ACC112 (cell line): ENCODE measurements at regions not wholly inside any gene's neighbourhood (a gene's known extent, or its start where the extent isn't known, plus 50 kb on each side); places are given as distances from the start of the nearest gene placed in this dataset.

Experiments used
- H2AFZ ChIP-seq: fragments of 200-600 bp; sonication (generic); one replicate; pipeline ENCODE4 v1.6.0; 2017; ENCODE audit warnings: antibody characterized with exemption, low read length; ENCODE audit not compliant: unreplicated experiment
- H3K27ac ChIP-seq: fragments of 200-600 bp; sonication (generic); 2 replicates; pipeline ENCODE4 v1.5.1; 2014; ENCODE audit warnings: low read depth, mild to moderate bottlenecking, antibody characterized with exemption, low read length, moderate library complexity
- H3K27me3 ChIP-seq: fragments of 200-600 bp; sonication (generic); 2 replicates; pipeline ENCODE4 v1.6.1; 2014; ENCODE audit warnings: mild to moderate bottlenecking, antibody characterized with exemption, low read length, moderate library complexity, mixed read lengths; ENCODE audit not compliant: insufficient read depth
- H3K36me3 ChIP-seq: fragments of 200-600 bp; sonication (generic); 2 replicates; pipeline ENCODE4 v1.6.1; 2016; ENCODE audit warnings: mild to moderate bottlenecking, antibody characterized with exemption, low read length, moderate library complexity, mixed read lengths; ENCODE audit not compliant: insufficient read depth
- H3K4me1 ChIP-seq: fragments of 200-600 bp; sonication (generic); one replicate; pipeline ENCODE4 v1.6.1; 2016; ENCODE audit warnings: low read length, mixed read lengths; ENCODE audit not compliant: insufficient read depth, unreplicated experiment, control insufficient read depth
- H3K4me3 ChIP-seq: fragments of 200-600 bp; sonication (generic); 2 replicates; pipeline ENCODE4 v1.5.1; 2014; ENCODE audit warnings: mild to moderate bottlenecking, low read depth, low read length
- H3K79me2 ChIP-seq: fragments of 200-600 bp; sonication (generic); one replicate; pipeline ENCODE4 v1.6.0; 2016; ENCODE audit warnings: low read length; ENCODE audit not compliant: control insufficient read depth, unreplicated experiment, insufficient read depth

DNA sequence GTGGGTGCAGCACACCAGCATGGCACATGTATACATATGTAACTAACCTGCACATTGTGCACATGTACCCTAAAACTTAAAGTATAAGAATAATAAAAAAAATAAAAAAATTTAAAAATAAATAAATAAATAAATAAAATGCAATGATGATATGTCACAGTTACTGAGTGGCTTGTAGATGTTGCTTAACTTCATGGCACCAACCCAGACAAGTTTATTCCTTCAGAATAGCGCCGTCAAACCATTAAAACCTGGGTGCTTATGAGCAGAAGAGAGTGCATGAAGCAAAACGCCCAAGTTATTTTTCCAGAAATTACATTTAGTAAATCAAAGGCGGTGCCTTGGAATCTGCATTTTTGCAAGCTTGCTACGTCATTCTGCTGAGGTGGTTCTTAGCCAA lies 417.9 kb downstream of the AEBP2 start:
- H3K27me3 ChIP-seq: no peaks in the 10 kb centered on the region
- H3K4me3 ChIP-seq: no peak overlapping the region
- H3K79me2 ChIP-seq: no peaks in the 10 kb centered on the region
- H2AFZ ChIP-seq: no peak overlapping the region
- H3K27ac ChIP-seq: no peak overlapping the region
- H3K36me3 ChIP-seq: no peaks in the 10 kb centered on the region
- no peaks in the 10 kb centered on the region for H3K4me1 ChIP-seq

DNA sequence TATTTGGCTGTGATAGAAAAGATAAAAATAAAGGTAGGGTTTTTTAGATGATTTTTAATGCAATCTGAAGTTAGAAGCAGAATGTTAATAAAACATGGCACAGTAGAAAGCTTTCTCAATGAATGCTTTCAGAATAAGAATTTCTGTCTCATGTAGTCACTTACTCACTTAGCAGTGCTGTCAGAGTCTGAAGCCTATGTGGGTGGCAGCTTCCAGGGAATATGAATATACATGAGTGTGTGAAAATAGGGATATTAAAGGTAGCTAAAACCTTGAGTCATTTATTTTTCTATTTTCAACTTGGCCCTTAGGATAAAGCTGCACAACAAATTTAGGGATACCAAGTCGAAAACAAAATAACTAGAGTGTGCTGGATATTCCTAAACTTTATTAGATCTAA lies 427.9 kb downstream of the AEBP2 start:
- H3K4me1 ChIP-seq: no peaks in the 10 kb centered on the region
- no peaks in the 10 kb centered on the region for H3K27me3 ChIP-seq
- H3K27ac ChIP-seq: no peak overlapping the region
- H3K4me3 ChIP-seq: no peak overlapping the region
- H2AFZ ChIP-seq: no peak overlapping the region
- H3K36me3 ChIP-seq: no peaks in the 10 kb centered on the region
- no peaks in the 10 kb centered on the region for H3K79me2 ChIP-seq

DNA sequence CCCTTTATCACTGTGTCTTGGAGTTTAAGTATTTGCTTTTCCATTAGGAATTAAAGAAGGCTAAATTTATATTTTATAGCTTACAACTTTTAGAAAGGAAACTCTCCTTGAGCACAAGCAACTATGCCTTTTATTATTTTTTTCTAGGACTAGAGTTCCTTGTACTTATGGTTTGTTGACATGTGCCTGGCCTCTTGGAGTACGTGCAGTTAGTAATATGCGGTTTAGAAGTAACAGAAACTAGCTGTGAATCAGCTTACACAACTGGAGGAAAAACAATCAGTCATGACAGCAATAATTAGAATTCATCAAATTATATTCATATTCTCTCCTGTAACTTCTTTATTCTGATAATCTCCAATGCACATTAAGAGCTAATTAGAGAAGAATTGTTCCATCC lies 428.7 kb downstream of the AEBP2 start:
- H3K27ac ChIP-seq: no peak overlapping the region
- no peak overlapping the region for H3K4me3 ChIP-seq
- H3K79me2 ChIP-seq: no peaks in the 10 kb centered on the region
- H3K36me3 ChIP-seq: no peaks in the 10 kb centered on the region
- H2AFZ ChIP-seq: no peak overlapping the region
- H3K27me3 ChIP-seq: no peaks in the 10 kb centered on the region
- H3K4me1 ChIP-seq: no peaks in the 10 kb centered on the region

- no peak overlapping the region for H3K4me3 ChIP-seq
- H3K27ac ChIP-seq: no peak overlapping the region
- H2AFZ ChIP-seq: no peak overlapping the region
- H3K27me3 ChIP-seq: no peaks in the 10 kb centered on the region
- no peaks in the 10 kb centered on the region for H3K36me3 ChIP-seq
- H3K79me2 ChIP-seq: no peaks in the 10 kb centered on the region
- no peaks in the 10 kb centered on the region for H3K4me1 ChIP-seq
These were observed 430.1 kb downstream of the AEBP2 start for GRCh38 chr12:19869413-19869812.

DNA sequence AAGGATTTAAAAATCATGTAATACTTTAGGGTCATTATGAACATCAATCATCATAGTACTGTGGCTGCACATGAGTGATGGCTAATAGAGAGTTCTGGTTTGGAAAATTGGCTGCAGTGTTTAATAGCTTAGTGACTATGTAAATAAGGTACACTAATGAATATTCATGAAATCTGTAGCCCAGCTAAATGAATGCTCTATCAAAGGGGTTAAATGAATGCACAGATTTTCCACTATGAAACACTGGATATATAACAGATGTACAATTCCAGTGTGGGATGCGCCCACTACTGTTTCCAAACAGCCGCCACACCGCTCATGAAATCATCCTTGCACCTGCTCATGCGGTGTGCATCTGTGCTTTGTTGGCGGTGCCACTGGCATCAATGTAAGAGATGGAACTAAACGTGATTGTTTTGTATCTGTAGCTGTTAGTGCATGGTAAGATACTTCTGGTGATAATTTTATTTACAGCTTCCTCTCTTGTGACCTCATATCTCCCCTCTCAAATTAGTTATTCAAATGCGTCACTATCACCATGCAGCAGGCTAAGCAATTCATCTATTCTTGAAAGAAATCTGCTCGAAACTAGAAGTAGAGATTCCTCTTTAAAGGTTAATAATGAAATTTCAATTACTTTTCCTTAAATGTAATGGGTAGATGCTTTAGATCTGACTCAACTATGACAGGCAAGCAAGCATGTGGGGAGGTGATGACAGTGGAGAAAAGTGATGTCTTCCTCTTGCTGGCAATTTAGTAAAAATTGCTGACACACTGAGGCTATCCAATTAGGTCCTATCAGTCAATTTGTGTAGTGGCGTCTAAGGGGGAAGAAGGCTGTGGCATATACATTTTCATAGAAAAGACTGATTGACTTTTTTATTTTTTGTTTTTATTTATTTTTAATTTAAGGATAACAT lies 433.6 kb downstream of the AEBP2 start:
- Histone ChIP-seq H3K4me1 (no peaks in the 10 kb centered on the region), H2AFZ (no peak overlapping the region), H3K27me3 (no peaks in the 10 kb centered on the region), H3K4me3 (no peak overlapping the region), H3K27ac (no peak overlapping the region), H3K36me3 (no peaks in the 10 kb centered on the region), H3K79me2 (no peaks in the 10 kb centered on the region)

- no peak overlapping the region for H3K27ac ChIP-seq
- no peak overlapping the region for H2AFZ ChIP-seq
- no peaks in the 10 kb centered on the region for H3K27me3 ChIP-seq
- no peaks in the 10 kb centered on the region for H3K79me2 ChIP-seq
- no peaks in the 10 kb centered on the region for H3K36me3 ChIP-seq
- no peaks in the 10 kb centered on the region for H3K4me1 ChIP-seq
- no peak overlapping the region for H3K4me3 ChIP-seq
These were observed 440.8 kb downstream of the AEBP2 start for GRCh38 chr12:19880076-19880475.

DNA sequence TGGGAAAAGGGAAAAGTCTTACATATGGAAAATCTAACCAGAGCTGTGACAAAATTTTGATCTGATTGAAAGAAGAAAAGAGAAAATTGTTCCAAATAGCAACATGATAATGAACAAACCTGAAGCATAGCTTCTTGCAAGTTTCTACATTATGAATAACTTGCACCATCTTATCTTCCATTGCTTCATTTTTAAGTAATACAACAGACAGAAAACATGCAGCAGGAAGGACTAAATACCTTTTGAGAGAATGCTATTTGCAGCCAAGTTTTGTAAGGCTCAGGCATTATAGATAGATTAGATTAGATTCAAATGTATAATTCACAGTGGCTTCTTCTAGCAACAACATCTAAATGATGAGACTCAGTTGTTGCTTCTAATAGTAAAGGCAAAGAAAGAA lies 441.4 kb downstream of the AEBP2 start:
- H3K27me3 ChIP-seq: no peaks in the 10 kb centered on the region
- H3K36me3 ChIP-seq: no peaks in the 10 kb centered on the region
- no peak overlapping the region for H3K4me3 ChIP-seq
- no peak overlapping the region for H3K27ac ChIP-seq
- H3K79me2 ChIP-seq: no peaks in the 10 kb centered on the region
- H2AFZ ChIP-seq: no peak overlapping the region
- no peaks in the 10 kb centered on the region for H3K4me1 ChIP-seq

DNA sequence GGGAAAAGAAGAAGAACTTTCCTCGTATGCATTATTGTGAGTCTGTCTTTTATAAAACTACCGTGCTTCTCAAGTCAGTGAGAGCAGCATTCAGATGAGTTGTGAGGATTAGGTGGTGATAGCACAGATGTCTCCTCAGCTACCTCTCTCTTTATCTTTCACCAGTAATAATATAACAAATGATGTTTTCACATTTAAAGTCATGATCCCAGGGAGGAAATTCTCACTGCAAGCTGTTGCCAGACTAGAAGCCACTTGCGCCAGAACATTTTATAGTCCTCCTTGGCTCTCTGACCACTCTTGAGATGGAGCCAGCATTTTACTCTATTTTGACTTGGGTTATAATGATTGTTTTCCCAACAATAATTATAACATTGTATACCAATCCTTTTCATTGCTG lies 443.1 kb downstream of the AEBP2 start:
- H3K4me1 ChIP-seq: no peaks in the 10 kb centered on the region
- no peak overlapping the region for H2AFZ ChIP-seq
- no peaks in the 10 kb centered on the region for H3K36me3 ChIP-seq
- H3K4me3 ChIP-seq: no peak overlapping the region
- no peaks in the 10 kb centered on the region for H3K79me2 ChIP-seq
- H3K27ac ChIP-seq: no peak overlapping the region
- H3K27me3 ChIP-seq: no peaks in the 10 kb centered on the region

- Histone ChIP-seq H2AFZ (no peak overlapping the region), H3K4me1 (no peaks in the 10 kb centered on the region), H3K79me2 (no peaks in the 10 kb centered on the region), H3K4me3 (no peak overlapping the region), H3K27ac (no peak overlapping the region), H3K27me3 (no peaks in the 10 kb centered on the region), H3K36me3 (no peaks in the 10 kb centered on the region)
These were observed 444.8 kb downstream of the AEBP2 start for GRCh38 chr12:19884021-19884492.

DNA sequence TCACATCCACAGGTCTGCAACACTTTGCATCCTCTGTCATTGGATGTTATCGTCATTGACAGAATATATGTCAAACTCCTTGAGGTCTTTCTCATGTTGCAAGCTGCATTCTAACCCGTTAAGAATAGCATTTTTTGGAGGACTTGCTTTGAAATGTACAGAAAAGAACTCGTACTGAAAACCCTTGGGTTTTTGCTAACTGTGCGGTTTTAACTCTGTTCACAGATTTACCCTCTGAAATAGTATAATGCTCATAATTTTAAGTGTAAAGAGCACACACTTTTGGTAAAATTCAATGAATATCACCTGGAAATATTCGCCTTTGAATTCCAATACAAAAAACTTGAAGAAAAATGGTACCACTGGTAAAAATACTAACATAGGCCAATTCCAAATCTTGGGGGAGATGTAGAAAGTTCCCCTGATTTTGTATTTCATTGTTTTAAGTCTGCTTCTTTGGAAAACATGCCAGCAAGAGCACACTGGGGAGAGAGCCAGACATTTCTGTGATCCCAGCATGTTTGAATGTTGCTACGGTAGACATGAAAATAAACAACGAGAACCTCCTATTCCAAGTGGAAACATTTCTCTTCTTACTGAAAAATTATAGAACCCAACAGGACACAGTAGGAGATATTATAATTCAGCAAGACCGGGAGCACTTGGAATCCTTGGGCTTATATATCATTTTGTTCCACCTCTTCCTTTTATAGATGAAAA lies 446.0 kb downstream of the AEBP2 start:
- H3K4me3 ChIP-seq: no peak overlapping the region
- H3K27ac ChIP-seq: no peak overlapping the region
- H3K79me2 ChIP-seq: no peaks in the 10 kb centered on the region
- H3K27me3 ChIP-seq: no peaks in the 10 kb centered on the region
- H3K4me1 ChIP-seq: no peaks in the 10 kb centered on the region
- no peak overlapping the region for H2AFZ ChIP-seq
- H3K36me3 ChIP-seq: no peaks in the 10 kb centered on the region

DNA sequence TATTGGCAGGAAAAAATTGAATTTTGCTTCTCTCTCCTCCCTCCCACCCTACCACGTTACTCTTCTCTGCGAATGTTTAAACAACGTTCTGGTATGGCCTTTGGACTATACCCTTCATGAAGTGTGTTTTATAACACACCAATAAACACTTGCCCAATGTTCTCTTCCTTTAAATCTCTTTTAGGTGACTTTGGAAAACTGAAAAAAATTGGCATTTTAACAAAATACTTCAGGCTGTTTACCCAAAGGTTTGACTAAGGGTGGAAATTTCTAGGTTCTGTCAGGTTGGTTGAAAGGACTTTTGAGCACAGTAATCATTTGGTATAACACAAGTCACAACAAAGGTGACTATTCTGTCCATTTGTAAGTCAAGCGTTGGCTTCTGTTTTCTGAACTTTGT lies 446.8 kb downstream of the AEBP2 start:
- no peaks in the 10 kb centered on the region for H3K27me3 ChIP-seq
- H3K27ac ChIP-seq: no peak overlapping the region
- no peak overlapping the region for H3K4me3 ChIP-seq
- H2AFZ ChIP-seq: no peak overlapping the region
- no peaks in the 10 kb centered on the region for H3K79me2 ChIP-seq
- no peaks in the 10 kb centered on the region for H3K4me1 ChIP-seq
- no peaks in the 10 kb centered on the region for H3K36me3 ChIP-seq
